ENCODE measurements at regions not wholly inside any gene's neighbourhood (a gene's known extent, or its start where the extent isn't known, plus 50 kb on each side); places are given as distances from the start of the nearest gene placed in this dataset.

GRCh38 chr2:220555961-220556630, 928.7 kb downstream of the SLC4A3 start:
- TF ChIP-seq, protein P1, sequence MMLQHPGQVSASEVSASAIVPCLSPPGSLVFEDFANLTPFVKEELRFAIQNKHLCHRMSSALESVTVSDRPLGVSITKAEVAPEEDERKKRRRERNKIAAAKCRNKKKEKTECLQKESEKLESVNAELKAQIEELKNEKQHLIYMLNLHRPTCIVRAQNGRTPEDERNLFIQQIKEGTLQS (CRISPR knock-in tag; IDR thresholded peaks at IDR 0.05): no peak
- TF ChIP-seq GATAD1 (CRISPR knock-in tag; IDR thresholded peaks at IDR 0.05) (no peak), ZNF232 (CRISPR knock-in tag; IDR thresholded peaks at IDR 0.05; ENCODE audit: borderline replicate concordance) (no peak), ZNF350 (CRISPR knock-in tag; IDR thresholded peaks at IDR 0.05; ENCODE audit: borderline replicate concordance, low read depth) (no peak), RERE (CRISPR knock-in tag; IDR thresholded peaks at IDR 0.05; ENCODE audit: low read depth) (no peak), CTCF (CRISPR knock-in tag; IDR thresholded peaks at IDR 0.05) (no peak), EHMT2 (IDR thresholded peaks at IDR 0.05; ENCODE audit: borderline replicate concordance, low read depth, low read length) (no peak), KLF6 (CRISPR knock-in tag; IDR thresholded peaks at IDR 0.05) (no peak)
- TF ChIP-seq, protein P2, sequence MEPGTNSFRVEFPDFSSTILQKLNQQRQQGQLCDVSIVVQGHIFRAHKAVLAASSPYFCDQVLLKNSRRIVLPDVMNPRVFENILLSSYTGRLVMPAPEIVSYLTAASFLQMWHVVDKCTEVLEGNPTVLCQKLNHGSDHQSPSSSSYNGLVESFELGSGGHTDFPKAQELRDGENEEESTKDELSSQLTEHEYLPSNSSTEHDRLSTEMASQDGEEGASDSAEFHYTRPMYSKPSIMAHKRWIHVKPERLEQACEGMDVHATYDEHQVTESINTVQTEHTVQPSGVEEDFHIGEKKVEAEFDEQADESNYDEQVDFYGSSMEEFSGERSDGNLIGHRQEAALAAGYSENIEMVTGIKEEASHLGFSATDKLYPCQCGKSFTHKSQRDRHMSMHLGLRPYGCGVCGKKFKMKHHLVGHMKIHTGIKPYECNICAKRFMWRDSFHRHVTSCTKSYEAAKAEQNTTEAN (CRISPR knock-in tag; conservative IDR thresholded peaks at IDR 0.05): no peak
